Uterus (tissue), 2 donors: ENCODE measurements at regions not wholly inside any gene's neighbourhood (a gene's known extent, or its start where the extent isn't known, plus 50 kb on each side); places are given as distances from the start of the nearest gene placed in this dataset.

Experiments
- CTCF ChIP-seq, 4 experiments: fragments of 200-600 bp in 2 of 4; fragments of 450-650 bp in 2 of 4; sonication (generic) in 2 of 4; IDR thresholded peaks; one replicate each; pipeline ENCODE4 v1.5.1; 2016 to 2019; ENCODE audit warnings: antibody characterized with exemption in 4 of 4, mild to moderate bottlenecking in 2 of 4, moderate library complexity in 1 of 4
- POLR2A ChIP-seq, 2 donors: fragments of 450-650 bp; IDR thresholded peaks; one replicate each; pipeline ENCODE4 v1.6.1; 2016; ENCODE audit warnings: antibody characterized with exemption in 2 of 2, mild to moderate bottlenecking in 1 of 2, moderate library complexity in 1 of 2

- TF ChIP-seq CTCF (IDR thresholded peaks at IDR 0.05) (no peak), POLR2A (IDR thresholded peaks at IDR 0.05) (no peak)
Observed at GRCh38 chrX:42021058-42021457, 97.7 kb upstream of the CASK start.
